ENCODE measurements at regions not wholly inside any gene's neighbourhood (a gene's known extent, or its start where the extent isn't known, plus 50 kb on each side); places are given as distances from the start of the nearest gene placed in this dataset.

GRCh38 chr1:244220410-244220809 is 169.3 kb downstream of the ZBTB18 start:
- in situ Hi-C loops (cut with MboI) (no loop called here), intact Hi-C loops (cut with micrococcal nuclease; ENCODE audit: unreplicated experiment) (no loop called here)
- H3K4me3 ChIP-seq = no peak overlapping the region
- no peaks in the 10 kb centered on the region for H3K4me1 ChIP-seq (ENCODE audit: control insufficient read depth, insufficient read depth, low read length)
- POLR2A ChIA-PET = no interaction called here
- H3K79me2 ChIP-seq (ENCODE audit: control insufficient read depth, insufficient read depth, low read length) = no peaks in the 10 kb centered on the region
- no peaks in the 10 kb centered on the region for H3K36me3 ChIP-seq (ENCODE audit: control insufficient read depth in 2 of 2, insufficient read depth in 2 of 2, low read length in 1 of 2)
- DNase-seq (ENCODE audit: low read depth, low spot score) = no peak
- FAIRE-seq = no peak
- no peak overlapping the region for H3K27ac ChIP-seq (ENCODE audit: control insufficient read depth, insufficient read depth)
- TF ChIP-seq HSF1 (IDR thresholded peaks at IDR 0.05; ENCODE audit: low read depth, low read length) = no peak
- no peak for TF ChIP-seq STAT1 (conservative IDR thresholded peaks at IDR 0.05)
- no peak for TF ChIP-seq SPI1 (IDR thresholded peaks at IDR 0.05; ENCODE audit: borderline replicate concordance, insufficient read depth, low read depth, low read length)
- no peak for TF ChIP-seq NKRF (conservative IDR thresholded peaks at IDR 0.05)
- no peak for TF ChIP-seq ZNF24 (IDR thresholded peaks at IDR 0.05)
- TF ChIP-seq NFXL1 (IDR thresholded peaks at IDR 0.05; ENCODE audit: borderline replicate concordance) = no peak
- TF ChIP-seq ETV6 (conservative IDR thresholded peaks at IDR 0.05 in 1 of 2, IDR thresholded peaks at IDR 0.05 in 1 of 2; ENCODE audit: borderline replicate concordance in 1 of 2, low read depth in 1 of 2) = no peak
- BruUV-seq (replicated peaks) = no TSS peak
- RAD21 ChIA-PET (ENCODE audit: unreplicated experiment) = no interaction called here
- CTCF ChIA-PET = no interaction called here
- H2AFZ ChIP-seq (ENCODE audit: control insufficient read depth, low read depth, low read length) = no peak overlapping the region
- no peaks in the 10 kb centered on the region for H3K9me3 ChIP-seq (replicated peaks; ENCODE audit: control insufficient read depth, insufficient read depth, low read length)
- H4K20me1 ChIP-seq (ENCODE audit: control insufficient read depth, insufficient read depth) = no peaks in the 10 kb centered on the region
- no peak overlapping the region for H3K9ac ChIP-seq (ENCODE audit: control insufficient read depth, insufficient read depth, low read length)
- H3K27me3 ChIP-seq (replicated peaks in 1 of 2; ENCODE audit: control insufficient read depth in 2 of 2, insufficient read depth in 2 of 2, low read length in 1 of 2) = peaks cover 1 to 7% of the 10 kb centered on the region in 2 experiments; a peak in 3 of 4 replicates
- ATAC-seq = no peak
- H3K4me2 ChIP-seq (ENCODE audit: control insufficient read depth, insufficient read depth) = no peak overlapping the region
- SMC1A ChIA-PET (ENCODE audit: uncharacterized antibody, unreplicated experiment) = no interaction called here
- WGBS (ENCODE audit: insufficient coverage, insufficient replicate concordance, low lambda C conversion rate, missing lambda C conversion rate) = 26% methylated on average over 3 of the region's 3 CpGs
